Brain pericyte (primary cell): ENCODE measurements at regions not wholly inside any gene's neighbourhood (a gene's known extent, or its start where the extent isn't known, plus 50 kb on each side); places are given as distances from the start of the nearest gene placed in this dataset.
"Not testable (repeated sequence)": the region's sequence is repeated elsewhere in the genome, so short reads cannot be mapped to it uniquely, and the experiment has no call there.

Experiments used
- DNase-seq: peaks from one replicate; pipeline ENCODE4 v3.0.0-alpha.2; 2012; ENCODE audit warnings: low read depth, low spot score

DNA sequence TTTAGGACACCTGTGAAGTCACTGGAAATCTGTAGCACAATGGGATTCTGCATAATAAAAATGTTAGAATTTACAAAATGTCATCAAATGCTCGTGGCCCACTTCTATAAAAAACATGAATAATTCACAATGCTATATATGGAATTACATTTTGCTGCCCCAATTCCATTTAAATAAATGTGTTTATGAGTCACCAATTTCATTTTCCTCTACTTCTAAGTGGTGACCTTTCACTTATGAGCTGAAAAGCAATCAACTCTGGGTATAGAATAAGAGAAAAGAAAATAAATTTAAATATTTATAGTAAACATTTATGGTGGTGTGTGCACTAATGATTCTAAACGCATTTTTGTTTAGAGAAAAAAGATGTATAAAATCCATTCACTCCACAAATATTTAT is 516.7 kb upstream of the MIR17HG start:
- DNase-seq = no peak

DNA sequence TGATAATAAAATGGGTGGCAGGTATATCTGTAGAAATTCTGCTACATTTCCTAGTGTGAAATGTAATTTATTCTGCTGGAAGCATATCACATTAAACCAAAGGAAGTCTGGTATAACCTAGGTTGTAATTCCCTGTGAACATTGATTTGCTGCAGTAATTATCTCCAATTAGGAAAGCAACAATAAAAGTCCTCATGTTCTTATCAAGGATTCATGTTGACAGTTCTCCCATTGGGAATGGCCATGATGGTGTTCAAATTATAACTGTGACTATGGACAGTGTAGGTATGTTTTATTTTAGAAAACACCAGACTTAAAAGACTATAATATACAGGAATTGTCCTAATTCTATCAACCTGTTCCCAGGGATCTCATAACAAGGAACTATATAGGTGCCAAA is 513.5 kb upstream of the MIR17HG start:
- DNase-seq = no peak

DNA sequence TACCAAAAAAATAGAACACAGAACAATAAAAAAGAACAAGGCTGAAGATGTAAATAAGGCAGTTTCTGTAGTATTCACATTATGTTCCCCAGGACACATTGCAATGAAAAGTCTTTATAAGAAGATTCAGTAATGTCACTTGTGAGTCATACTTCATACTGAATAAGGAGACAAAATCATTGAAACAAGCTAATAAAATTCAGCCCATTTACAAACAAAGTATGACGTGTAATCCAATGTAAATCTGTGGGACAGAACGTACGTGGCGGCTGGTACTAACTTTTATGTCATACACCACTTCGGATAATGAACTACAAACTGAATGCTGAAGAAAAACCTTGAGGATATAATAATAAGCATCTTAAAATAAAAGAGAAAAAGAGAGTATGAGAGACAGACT is 512.8 kb upstream of the MIR17HG start:
- DNase-seq = no peak

DNA sequence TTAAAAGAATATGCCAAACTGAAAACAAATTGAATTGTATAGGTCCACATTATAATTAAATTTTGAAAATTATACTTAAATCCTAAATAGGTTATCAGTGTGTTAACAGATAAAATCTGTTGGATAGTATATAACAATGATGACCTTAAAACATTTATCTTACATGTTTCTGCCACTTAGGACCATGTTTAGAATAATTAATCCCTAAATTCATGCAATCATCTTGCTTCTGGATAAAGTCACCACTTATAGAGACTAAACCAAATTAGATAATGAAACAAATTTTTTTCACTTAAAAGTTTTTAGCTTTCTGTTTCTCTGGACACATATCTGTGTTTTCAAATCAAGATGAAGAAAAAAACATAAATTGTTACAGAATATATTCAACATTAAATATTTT is 511.7 kb upstream of the MIR17HG start:
- no peak for DNase-seq

DNA sequence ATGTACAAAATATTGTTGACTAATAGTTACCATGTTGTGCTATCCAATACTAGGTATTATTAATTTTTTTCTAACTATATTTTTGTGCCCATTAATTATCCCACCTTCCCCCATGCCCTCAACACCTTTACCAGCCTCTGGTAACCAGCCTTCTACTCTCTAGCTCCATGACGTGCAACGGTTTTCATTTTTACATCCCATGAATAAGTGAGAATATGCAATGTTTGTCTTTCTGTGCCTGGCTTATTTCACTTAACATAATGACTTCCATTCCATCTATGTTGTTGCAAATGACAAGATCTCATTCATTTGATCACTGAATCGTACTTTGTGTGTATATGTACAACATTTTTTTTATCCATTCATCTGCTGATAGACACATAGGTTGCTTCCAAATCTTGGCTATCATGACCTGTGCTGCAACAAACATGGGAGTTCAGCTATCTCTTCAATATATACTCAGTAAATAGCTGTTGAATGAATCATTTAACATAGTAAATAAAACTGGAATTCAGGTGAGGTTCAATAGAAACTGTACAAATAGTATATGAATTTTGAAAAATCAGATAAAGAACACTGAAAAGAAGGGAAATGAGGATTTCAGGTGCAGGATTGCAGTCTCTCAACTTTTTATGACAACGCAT is 509.0 kb upstream of the MIR17HG start:
- no peak for DNase-seq

DNA sequence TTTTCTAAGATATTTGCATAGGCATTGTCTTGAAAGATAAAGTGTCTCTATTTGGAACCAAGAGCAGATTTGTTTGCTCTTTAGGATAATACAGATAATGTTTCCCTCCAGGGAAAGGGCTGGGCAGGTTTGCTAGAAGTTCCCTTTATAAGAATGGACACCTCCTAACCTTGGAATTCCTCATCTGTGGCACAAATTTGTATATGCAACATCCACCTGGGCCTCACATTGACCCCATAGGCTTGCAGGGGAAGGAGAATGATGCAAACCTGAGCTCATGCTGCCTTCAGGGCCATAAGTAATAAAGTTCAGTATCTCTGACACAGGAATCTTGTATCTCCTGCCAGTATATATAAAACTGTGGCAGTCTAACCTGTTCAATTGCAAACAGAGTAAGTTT is 508.4 kb upstream of the MIR17HG start:
- DNase-seq = no peak

DNA sequence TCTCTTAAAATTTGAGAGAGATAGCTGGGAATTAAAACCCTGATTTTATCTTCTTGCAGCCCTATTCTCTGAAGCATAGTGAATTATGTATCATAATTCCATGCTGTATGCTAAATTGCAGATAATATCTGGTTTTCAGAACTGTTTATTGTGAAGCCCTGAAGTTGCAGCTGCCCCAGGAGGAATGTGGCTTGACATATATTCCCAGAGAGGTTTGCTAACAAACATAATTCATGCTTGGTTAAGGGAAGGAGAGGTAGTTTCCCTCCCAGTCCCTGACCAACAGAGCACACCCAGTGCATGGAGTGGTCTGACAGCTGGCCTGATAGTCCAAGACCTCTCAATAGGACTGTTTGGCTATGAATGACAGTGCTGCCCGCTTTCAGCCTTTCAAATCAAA is 500.6 kb upstream of the MIR17HG start:
- DNase-seq = no peak

DNA sequence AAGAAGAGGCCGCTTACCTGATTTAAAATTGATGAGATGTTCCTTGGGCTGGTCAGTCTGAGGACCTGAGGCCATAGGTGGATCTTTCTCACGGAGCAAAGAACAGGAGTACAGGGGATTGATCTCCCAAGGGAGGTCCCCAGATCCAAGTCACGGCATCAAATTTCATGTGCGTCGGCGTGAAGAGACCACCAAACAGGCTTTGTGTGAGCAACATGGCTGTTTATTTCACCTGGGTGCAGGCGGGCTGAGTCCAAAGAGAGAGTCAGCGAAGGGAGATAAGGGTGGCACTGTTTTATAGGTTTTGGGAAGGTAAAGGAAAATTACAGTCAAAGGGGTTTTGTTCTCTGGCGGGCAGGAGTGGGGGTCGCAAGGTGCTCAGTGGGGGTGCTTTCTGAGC is 493.8 kb upstream of the MIR17HG start:
- not testable (repeated sequence) for DNase-seq

DNA sequence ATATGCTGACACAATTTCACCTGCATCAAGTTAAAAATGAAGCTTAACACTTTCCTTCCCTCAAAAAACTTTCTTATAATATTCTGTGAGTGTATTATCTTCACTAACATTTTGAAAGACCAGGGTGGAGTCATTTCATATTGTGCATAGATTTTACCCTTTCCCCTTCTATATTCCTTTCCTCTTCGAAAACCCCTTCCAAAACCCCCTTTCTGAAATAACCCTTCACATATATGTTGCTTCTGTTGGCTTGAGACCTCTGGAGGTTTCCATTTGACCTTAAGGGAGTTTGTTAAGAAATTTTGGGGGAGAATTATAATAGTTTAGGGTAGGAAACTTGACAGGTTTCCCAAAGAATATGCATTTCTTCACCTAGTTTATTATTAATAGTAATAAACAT is 489.6 kb upstream of the MIR17HG start:
- no peak for DNase-seq

DNA sequence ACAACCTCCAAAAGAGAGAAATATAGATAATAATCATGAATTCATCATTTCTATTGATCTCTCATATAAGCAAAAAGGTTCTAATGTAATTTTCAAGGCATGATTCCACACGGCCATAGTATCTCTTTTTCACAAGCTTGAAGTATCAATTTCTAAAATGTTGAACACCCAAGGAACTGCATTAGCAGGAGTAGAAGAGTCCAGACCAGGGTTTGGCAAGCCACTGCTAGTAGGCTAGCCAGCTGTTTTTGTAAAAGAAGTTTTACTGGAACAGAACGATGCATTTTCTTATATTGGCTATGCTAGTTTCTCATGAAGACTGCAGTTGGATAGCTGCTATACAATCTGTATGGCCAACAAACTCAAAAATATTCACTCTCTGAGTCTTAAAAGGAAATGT is 481.5 kb upstream of the MIR17HG start:
- DNase-seq = no peak

DNA sequence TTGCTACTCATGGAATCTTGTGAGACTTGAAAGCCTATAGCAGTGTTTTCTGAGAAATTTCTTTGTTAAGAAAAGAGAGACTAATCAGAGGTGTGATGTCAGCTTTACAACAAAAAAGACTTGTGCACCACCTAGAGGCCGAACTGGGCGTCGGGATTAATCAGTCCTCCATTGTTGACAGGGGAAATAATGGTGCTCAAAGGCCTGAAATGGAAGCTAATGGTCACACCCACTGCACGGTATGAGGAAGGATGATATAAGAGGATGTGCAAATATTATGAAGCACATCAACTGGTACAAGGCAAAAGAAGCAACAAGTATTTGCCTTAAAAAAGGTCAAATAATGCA is 480.2 kb upstream of the MIR17HG start:
- no peak for DNase-seq

DNA sequence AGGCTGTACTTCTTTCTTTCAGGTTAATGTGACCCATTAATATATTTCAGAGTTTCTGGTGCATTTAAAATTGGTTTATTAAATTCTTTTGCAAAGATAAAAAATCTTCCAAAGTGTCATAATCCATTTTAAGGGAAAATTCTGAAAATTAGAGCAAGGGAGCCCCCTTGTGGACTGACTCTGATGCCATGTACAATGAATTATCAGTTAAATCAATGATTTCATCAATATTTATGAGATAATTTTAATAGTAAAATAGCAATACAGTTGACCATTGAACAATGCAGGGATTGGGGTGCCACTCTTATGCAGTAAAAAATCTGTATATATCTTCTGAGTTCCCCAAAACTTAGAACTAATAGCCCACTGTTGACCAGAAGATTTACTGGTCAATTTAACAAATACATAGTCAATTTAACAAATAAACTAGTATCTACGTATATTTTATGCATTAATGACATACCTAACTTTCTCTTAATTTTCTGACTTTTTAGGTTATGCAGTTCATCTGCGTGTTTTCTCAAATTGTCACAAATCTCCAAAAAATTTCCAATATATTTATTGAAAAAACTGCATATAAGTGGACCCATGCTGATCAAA is 479.1 kb upstream of the MIR17HG start:
- DNase-seq = no peak

DNA sequence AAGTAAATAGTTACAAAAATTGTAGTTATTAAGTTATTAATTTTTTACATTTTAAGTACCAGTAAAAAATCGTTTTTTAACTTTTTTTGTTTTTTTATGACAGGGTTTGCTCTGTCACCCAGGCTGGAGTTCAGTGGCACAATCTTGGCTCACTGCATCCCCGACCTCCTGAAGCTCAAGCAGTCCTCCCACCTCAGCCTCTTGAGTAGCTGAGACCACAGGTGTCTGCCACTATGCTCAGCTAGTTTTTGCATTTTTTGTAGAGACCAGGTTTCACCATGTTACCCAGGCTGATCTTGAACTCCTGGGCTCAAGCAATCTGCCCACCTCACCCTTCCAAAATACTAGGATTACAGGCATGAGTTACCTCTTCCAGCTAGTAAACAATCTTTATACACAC is 477.9 kb upstream of the MIR17HG start:
- DNase-seq = no peak

DNA sequence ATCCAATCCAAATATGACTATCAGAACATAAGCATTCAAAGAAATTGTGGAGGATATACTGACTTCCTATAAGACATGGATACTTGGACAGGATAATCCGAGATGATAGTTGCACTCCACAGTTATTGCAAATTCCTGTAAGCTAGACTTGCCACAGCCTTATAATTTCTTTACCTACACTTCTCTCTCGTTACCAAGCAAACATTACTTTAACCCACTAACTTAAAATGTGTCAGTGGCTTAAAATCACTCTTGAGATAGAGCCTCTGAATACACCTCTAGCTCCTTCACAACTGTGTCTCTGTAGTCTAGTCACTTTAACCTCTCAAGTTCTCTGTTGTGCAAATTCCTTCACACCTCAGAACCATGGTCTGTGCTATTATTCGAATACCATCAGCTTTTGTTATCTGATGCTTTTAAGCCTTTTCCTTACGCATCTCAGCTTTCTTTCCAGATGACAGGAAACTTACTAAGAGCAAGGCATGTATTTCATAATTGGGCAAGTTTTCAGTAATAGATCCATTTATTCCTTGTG is 474.9 kb upstream of the MIR17HG start:
- no peak for DNase-seq

DNA sequence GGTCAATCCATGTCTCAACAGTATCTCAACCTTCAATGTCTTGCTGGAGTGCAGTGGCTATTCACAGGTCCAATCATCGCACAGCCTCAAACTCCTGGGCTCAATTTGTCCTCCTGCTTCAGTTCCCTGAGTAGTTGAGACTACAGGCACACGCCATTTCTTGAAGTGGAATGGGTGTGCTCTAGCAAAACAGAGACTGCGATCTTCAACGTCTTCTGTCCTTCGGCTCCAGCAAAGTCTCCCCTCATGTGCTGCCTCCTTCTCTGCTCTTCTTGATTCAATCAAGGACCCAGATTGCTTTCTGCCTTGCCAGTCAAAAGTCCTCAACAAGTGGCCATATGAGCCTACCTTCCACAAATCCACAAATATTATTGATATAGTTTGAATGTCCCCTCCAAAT is 466.7 kb upstream of the MIR17HG start:
- DNase-seq = no peak

DNA sequence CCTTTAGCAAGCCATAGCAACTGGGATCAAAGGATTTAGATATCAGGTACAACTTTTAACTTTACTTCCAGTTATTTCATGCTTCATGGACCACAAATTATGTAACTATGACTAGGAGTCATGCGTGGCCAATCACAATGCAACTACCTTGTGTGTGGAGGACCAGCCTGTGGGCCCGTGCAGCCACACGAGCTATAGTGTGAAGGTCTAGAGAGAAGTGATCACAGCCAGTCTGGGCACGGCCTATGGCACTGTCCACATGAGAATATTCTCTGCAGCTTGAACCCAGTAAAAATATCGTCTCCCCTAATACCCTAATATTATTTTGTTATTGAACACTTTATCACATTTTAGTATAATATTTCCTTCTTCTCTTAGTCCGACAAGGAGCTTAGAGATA is 464.9 kb upstream of the MIR17HG start:
- no peak for DNase-seq

DNA sequence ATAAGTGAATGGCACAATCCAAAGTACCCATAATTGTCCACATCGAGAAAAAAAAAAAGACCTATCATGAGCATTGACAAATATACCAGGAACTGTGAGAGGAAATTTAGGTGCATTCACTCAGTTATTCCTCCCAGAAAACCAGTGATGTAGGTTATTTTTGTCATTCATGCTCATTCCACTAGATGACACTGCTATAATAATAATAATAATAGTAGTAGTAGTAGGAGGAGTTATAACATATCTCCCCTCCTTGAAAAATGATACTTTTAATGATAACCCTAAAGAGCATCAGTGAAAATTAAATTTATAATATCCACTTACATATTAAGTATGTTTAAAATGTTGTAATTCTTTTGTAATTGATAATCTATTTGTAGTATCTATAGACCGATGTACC is 463.9 kb upstream of the MIR17HG start:
- no peak for DNase-seq

DNA sequence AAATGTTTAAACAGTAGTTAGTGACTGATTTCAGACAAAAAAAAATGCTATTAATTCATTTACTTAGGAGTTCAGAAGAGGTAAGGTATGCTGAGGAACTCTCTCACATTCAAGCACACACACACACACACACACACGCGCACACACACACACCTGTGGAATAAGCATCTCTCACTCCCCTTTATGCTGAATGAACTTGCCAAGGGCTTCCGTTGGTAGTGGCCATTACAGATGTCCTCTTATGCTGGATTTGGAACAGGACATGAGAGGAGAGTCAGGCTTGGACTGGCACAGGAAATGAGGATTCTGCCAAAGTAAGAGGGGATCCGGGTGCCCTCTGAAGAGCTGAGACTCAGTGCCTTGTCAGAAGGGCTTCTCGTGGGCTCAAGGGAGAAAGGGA is 463.4 kb upstream of the MIR17HG start:
- DNase-seq = no peak

DNA sequence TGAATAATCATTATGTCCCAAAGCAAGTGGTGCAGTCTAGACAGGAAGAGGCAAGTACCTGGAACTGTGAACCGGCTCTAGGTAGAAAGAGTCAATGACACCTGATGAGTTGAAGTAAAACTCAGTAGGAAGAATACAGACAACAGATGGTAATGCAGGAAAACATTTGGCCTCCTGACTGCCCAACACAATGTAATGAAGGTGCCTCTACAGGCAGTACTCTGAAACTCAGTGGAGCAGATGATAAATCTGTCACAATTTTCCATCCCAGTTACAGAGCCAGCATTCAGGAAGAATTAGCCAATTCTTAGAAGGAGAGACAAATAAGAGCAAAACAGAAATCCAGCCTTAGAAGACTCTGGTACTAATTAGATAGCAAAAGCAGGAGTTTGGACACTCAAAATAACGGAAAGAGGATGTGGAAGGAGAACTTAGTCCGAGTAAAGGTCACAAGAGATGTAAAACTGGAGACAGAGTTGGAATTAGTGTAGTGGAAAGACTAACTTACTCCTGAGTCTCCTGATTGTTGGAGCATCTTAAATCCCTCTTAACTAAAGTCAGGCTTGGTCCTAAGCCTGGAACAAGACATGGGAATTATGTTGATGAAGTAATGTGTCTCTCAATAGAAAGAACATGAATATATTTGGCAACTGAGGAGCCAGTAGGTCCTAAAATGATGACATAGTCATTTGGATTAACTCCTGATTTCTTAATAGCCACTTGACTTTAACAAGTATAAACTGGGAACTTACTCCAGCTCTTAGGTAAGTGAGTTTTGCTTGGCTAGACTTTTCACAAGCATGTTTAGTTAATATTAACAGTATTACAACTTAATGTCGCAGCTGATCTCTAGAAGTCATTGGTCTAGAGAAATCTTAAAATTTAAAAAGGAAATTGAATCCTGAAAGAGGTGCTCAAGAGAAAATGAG is 457.3 kb upstream of the MIR17HG start:
- DNase-seq = no peak

DNA sequence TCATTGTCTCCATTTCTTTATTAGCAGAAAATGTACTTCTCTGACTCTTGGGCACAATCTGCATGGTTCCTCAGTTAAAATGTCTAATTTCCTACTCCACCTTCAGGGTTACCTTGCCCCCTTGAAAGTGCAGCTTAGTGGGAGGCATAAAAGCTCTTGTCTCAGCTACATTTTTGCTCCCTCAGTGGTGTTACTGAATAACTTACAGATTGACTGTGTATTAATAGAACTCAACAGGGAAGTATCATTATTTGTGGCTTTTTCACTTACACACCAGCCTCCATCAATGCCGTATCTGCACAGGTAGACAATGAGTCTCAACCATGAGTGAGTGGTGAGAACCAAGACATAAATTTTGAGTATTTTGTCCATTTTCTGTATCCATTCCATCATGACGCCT is 456.2 kb upstream of the MIR17HG start:
- no peak for DNase-seq

DNA sequence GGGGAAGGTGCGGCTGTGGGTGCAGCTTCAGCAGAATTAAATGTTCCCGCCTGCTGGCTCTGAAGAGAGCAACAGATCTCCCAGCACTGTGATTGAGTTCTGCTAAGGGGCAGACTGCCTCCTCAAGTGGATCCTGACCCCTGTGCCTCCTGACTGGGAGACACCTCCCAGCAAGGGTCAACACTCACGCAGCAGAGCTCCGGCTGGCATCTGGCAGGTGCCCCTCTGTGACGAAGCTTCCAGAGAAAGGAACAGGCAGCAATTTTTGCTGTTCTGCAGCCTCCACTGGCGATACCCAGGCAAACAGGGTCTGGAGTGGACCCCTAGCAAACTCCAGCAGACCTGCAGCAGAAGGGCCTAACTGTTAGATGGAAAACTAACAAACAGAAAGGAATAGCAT is 454.3 kb upstream of the MIR17HG start:
- not testable (repeated sequence) for DNase-seq

DNA sequence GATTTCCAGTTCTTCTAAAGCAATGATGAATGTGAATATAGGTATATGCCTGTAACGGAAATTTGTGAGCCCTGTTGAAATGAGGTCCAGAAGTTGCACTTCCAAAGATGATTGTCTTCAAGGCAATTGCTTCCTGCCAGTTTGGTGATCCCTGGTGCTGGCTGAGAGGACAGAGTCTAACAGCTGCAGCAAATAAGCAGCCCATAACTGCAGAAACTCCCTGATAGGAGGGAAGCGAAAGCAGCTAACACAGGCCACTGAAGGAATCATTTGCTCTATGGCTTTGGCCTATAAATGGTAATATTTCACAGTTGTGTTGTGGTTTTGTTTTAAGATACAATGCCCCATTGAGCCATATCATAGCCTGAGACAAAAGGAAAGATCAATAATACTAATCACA is 451.5 kb upstream of the MIR17HG start:
- no peak for DNase-seq

DNA sequence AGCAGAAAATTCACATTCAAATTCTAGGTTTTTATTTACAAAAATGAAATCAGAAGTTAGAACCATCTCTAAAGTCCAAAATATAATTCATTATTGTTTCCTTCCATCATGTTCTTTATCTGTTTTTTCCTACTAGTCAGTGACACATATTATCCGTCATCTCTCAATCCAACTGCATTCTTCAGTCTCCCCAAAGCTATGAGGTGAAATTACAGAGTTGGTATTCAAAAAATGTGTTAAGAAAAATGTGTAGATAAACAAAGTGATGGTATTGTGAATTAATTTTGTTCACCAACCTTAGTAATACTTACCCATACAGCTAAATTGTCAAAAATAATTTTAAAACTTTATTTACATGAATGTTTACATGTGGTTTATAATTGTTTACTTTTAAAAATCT is 448.7 kb upstream of the MIR17HG start:
- DNase-seq = no peak
